PC-9 (cell line): ENCODE measurements at regions not wholly inside any gene's neighbourhood (a gene's known extent, or its start where the extent isn't known, plus 50 kb on each side); places are given as distances from the start of the nearest gene placed in this dataset.

ENCODE experiments used
- BruUV-seq: library from RNA; stranded (reverse); fragments of 400-500 nt; replicated peaks from 2 replicates; lab custom pipeline; 2021; lab: Mats Ljungman, UMichigan
- CTCF ChIA-PET: fragments of 300-600 bp; sonication (Branson Sonifier 250); formaldehyde crosslinking; loops from one replicate; lab custom pipeline; 2022; ENCODE audit warnings: antibody characterized with exemption; lab: Charles Lee
- POLR2A ChIA-PET: fragments of 300-600 bp; sonication (Branson Sonifier 250); formaldehyde crosslinking; loops from one replicate; lab custom pipeline; 2022; ENCODE audit warnings: antibody characterized with exemption; ENCODE audit not compliant: unreplicated experiment; lab: Charles Lee
- DNase-seq, 2 experiments: peaks; one replicate each; pipeline versions ENCODE4 v3.0.0 to v3.0.0-alpha.2; 2015 to 2022; ENCODE audit warnings: mixed read lengths in 1 of 2
- H2AFZ ChIP-seq: fragments of 200-600 bp; sonication (generic); 2 replicates; pipeline ENCODE4 v1.8.1; 2017; ENCODE audit warnings: antibody characterized with exemption
- H3F3A ChIP-seq: fragments of 200-600 bp; sonication (generic); 2 replicates; pipeline ENCODE4 v1.8.1; 2017; ENCODE audit warnings: antibody characterized with exemption, mild to moderate bottlenecking, low read depth; ENCODE audit not compliant: insufficient read depth
- H3K27ac ChIP-seq: fragments of 200-600 bp; sonication (generic); 2 replicates; pipeline ENCODE4 v1.6.1; 2016; ENCODE audit warnings: mixed run types
- H3K27me3 ChIP-seq: fragments of 200-600 bp; sonication (generic); 2 replicates; pipeline ENCODE4 v1.6.1; 2016; ENCODE audit warnings: low read depth, mixed run types; ENCODE audit not compliant: insufficient read depth
- H3K36me3 ChIP-seq: fragments of 200-600 bp; sonication (generic); 2 replicates; pipeline ENCODE4 v1.6.1; 2016; ENCODE audit warnings: low read depth, mixed run types
- H3K4me1 ChIP-seq: fragments of 200-600 bp; sonication (generic); replicated peaks from 2 replicates; pipeline ENCODE4 v1.6.1; 2016; ENCODE audit warnings: mixed run types; ENCODE audit not compliant: insufficient read depth
- H3K4me2 ChIP-seq: fragments of 200-600 bp; sonication (generic); 2 replicates; pipeline ENCODE4 v1.6.1; 2017; ENCODE audit warnings: mixed run types
- H3K4me3 ChIP-seq: fragments of 200-600 bp; sonication (generic); 2 replicates; pipeline ENCODE4 v1.6.1; 2016; ENCODE audit warnings: mixed run types
- H3K79me2 ChIP-seq: fragments of 200-600 bp; sonication (generic); 2 replicates; pipeline ENCODE4 v1.6.1; 2017; ENCODE audit warnings: low read depth, mixed run types
- H3K9me2 ChIP-seq: fragments of 200-600 bp; sonication (generic); 2 replicates; pipeline ENCODE4 v1.8.1; 2017; ENCODE audit warnings: mild to moderate bottlenecking; ENCODE audit not compliant: insufficient read depth
- H3K9me3 ChIP-seq: fragments of 200-600 bp; sonication (generic); 2 replicates; pipeline ENCODE4 v1.8.1; 2016; ENCODE audit warnings: low read depth; ENCODE audit not compliant: insufficient read depth
- H4K20me1 ChIP-seq: fragments of 200-600 bp; sonication (generic); 2 replicates; pipeline ENCODE4 v1.8.1; 2017; ENCODE audit not compliant: insufficient read depth
- EZH2 ChIP-seq: fragments of 200-600 bp; sonication (generic); IDR thresholded peaks from 2 replicates; pipeline ENCODE4 v1.8.0; 2017; ENCODE audit warnings: antibody characterized with exemption, low read depth
- intact Hi-C: fragments of 100-400 bp; cut with micrococcal nuclease; formaldehyde crosslinking; loops from one replicate; pipeline ENCODE4 v1.10.0; 2022; ENCODE audit not compliant: unreplicated experiment
- TF ChIP-seq, protein P1 (sequence below): fragments of 200-600 bp; sonication (generic); conservative IDR thresholded peaks from 2 replicates; pipeline ENCODE4 v1.6.1; 2017; ENCODE audit warnings: mixed run types, antibody characterized with exemption, mild to moderate bottlenecking, moderate library complexity

DNA sequence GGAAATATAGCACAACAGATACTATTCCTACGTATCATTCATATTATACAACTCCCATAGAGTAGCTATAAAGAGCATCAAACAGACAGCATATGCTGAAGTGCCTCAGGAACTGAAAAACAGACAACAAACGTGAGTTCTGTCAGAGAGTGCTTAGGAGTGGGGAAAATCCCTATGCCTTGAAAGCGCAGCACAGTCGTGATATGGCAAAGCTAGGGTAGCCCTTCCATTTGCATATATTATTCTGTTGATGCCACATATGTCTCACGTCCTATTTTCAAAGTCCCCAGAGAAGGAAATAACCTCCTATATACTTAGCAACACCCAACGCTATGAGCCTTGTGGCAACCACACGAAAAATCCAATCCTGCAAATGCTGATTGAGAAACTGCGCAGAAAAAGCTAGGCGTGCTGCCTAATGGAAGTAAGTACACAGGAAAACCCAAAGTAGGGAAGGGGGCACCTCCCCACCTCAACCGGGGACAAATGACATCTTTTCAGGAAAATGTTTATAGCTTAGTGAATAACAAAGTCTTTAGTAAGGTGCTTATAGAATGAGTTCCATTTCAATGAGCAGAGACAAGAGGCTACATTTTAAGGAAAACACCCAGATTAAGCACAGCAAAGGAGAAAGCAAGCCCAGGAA, 105.1 kb downstream of the MED10 start:
- BruUV-seq, result no TSS peak
- CTCF ChIA-PET, result no interaction called here

DNA sequence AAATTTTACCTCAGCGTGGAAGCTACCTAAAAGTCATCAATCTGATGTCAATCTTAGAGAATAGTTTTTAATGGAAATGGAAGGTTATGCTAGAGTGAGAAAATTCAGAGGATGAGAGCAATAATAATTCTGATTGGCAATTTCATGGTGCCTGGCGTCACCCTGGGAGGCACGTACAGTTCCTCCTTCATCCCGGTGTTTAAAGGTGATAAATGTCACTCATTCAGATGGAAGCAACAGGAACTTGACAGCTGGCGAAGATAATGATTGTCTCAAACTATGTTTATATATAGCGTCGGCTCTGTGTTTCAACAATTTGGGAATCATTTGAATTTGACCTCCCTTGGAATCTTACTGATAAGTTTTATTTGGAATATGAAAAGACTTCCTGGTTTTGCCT, 108.4 kb downstream of the MED10 start:
- no peaks in the 10 kb centered on the region for H3K36me3 ChIP-seq
- no peak for DNase-seq
- H3K27me3 ChIP-seq, result peaks cover 33% of the 10 kb centered on the region
- no peak for TF ChIP-seq EZH2
- TF ChIP-seq, protein P1, sequence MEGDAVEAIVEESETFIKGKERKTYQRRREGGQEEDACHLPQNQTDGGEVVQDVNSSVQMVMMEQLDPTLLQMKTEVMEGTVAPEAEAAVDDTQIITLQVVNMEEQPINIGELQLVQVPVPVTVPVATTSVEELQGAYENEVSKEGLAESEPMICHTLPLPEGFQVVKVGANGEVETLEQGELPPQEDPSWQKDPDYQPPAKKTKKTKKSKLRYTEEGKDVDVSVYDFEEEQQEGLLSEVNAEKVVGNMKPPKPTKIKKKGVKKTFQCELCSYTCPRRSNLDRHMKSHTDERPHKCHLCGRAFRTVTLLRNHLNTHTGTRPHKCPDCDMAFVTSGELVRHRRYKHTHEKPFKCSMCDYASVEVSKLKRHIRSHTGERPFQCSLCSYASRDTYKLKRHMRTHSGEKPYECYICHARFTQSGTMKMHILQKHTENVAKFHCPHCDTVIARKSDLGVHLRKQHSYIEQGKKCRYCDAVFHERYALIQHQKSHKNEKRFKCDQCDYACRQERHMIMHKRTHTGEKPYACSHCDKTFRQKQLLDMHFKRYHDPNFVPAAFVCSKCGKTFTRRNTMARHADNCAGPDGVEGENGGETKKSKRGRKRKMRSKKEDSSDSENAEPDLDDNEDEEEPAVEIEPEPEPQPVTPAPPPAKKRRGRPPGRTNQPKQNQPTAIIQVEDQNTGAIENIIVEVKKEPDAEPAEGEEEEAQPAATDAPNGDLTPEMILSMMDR, result no peak
- POLR2A ChIA-PET, result no interaction called here
- no peak overlapping the region for H3K27ac ChIP-seq
- BruUV-seq, result no TSS peak
- H3K4me3 ChIP-seq, result no peak overlapping the region
- H3K79me2 ChIP-seq, result no peaks in the 10 kb centered on the region
- no peak overlapping the region for H2AFZ ChIP-seq
- 0 out of 2 replicates have a peak, but pooled peaks cover 5% of the 10 kb centered on the region for H3K9me2 ChIP-seq
- H4K20me1 ChIP-seq, result no peaks in the 10 kb centered on the region
- CTCF ChIA-PET, result no interaction called here
- no peak overlapping the region for H3K4me2 ChIP-seq
- H3F3A ChIP-seq, result no peaks in the 10 kb centered on the region
- no peaks in the 10 kb centered on the region for H3K4me1 ChIP-seq
- intact Hi-C loops, result no loop called here
- H3K9me3 ChIP-seq, result no peaks in the 10 kb centered on the region

More for the DNA sequence above, 105.1 kb downstream of the MED10 start:
- Histone ChIP-seq H3K4me3 (no peak overlapping the region), H3K4me1 (no peaks in the 10 kb centered on the region), H3K27ac (no peak overlapping the region), H3K79me2 (no peaks in the 10 kb centered on the region), H3K9me3 (no peaks in the 10 kb centered on the region), H3K36me3 (no peaks in the 10 kb centered on the region), H4K20me1 (no peaks in the 10 kb centered on the region; the same call in 1 of the 2 replicates), H3K9me2 (no peaks in the 10 kb centered on the region), H3K4me2 (no peak overlapping the region), H3F3A (no peaks in the 10 kb centered on the region), H3K27me3 (peaks cover 5% of the 10 kb centered on the region), H2AFZ (no peak overlapping the region)
- DNase-seq, result no peak
- TF ChIP-seq EZH2, result no peak
- TF ChIP-seq, protein P1, result no peak
- POLR2A ChIA-PET, result no interaction called here
- intact Hi-C loops, result no loop called here

DNA sequence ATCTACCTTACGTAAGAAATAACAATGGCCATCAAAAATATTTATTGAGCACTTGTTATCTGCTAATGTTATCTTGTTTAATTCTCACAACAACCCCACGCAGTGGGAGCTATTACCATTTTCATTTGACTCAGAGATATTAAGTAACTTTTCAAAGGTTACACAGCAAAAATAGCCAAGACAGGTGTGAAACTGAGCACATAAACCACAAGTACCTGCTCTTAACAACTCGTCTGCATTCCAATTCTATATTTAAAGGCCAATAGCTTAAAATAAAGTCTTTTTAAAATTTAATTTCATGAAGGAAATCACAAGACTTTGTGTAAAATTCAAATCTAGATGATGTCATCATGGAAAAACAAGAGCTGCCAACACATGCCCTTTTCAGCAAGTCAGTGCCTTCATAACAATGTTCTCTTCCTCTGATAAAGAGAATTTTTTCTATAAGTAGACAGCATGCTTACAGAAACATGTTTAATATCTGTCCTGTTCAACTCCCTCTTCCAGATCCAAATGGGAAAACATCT, 111.6 kb downstream of the MED10 start:
- Histone ChIP-seq H3K27ac (no peak overlapping the region), H3K4me2 (no peak overlapping the region), H3K36me3 (no peaks in the 10 kb centered on the region), H4K20me1 (no peaks in the 10 kb centered on the region), H3K79me2 (no peaks in the 10 kb centered on the region), H2AFZ (no peak overlapping the region), H3K4me1 (peaks cover 6% of the 10 kb centered on the region; the same call in 1 of the 2 replicates), H3K9me2 (0 out of 2 replicates have a peak, but pooled peaks cover 5% of the 10 kb centered on the region), H3K4me3 (no peak overlapping the region), H3K9me3 (no peaks in the 10 kb centered on the region), H3F3A (no peaks in the 10 kb centered on the region), H3K27me3 (peaks cover 46% of the 10 kb centered on the region)
- intact Hi-C loops, result no loop called here
- TF ChIP-seq, protein P1, result no peak
- no peak for TF ChIP-seq EZH2
- DNase-seq, result no peak
- no TSS peak for BruUV-seq
- ChIA-PET POLR2A (no interaction called here), CTCF (no interaction called here)
